ENCODE measurements at regions not wholly inside any gene's neighbourhood (a gene's known extent, or its start where the extent isn't known, plus 50 kb on each side); places are given as distances from the start of the nearest gene placed in this dataset.
A peak's percentile ranks its signal among the peaks of the same experiment; 100 is the strongest.

DNA sequence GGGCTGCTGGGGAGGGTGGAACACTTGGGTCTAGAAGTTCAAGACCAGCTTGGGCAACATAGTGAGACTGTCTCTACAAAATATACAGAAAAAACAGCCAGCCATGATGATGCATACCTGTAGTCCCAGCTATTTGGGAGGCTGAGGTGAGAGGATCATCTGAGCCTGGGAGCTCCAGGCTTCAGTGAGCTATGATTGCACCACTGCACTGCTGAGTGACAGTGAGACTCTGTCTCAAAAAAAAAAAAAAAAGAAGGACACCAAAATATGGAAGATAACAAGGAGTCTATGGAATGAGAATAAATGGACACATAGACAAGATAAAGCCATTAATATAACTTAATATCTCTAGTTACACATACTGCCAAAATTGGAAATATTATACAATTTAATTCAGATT lies 62.7 kb upstream of the IL15 start:
- DNase-seq (ENCODE audit: low read depth): no peak
- TF ChIP-seq, protein P1, sequence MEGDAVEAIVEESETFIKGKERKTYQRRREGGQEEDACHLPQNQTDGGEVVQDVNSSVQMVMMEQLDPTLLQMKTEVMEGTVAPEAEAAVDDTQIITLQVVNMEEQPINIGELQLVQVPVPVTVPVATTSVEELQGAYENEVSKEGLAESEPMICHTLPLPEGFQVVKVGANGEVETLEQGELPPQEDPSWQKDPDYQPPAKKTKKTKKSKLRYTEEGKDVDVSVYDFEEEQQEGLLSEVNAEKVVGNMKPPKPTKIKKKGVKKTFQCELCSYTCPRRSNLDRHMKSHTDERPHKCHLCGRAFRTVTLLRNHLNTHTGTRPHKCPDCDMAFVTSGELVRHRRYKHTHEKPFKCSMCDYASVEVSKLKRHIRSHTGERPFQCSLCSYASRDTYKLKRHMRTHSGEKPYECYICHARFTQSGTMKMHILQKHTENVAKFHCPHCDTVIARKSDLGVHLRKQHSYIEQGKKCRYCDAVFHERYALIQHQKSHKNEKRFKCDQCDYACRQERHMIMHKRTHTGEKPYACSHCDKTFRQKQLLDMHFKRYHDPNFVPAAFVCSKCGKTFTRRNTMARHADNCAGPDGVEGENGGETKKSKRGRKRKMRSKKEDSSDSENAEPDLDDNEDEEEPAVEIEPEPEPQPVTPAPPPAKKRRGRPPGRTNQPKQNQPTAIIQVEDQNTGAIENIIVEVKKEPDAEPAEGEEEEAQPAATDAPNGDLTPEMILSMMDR (IDR thresholded peaks at IDR 0.05; ENCODE audit: insufficient read depth, low read depth, low read length): no peak
- no peak overlapping the region for H3K4me3 ChIP-seq (ENCODE audit: low read depth, low read length)

DNA sequence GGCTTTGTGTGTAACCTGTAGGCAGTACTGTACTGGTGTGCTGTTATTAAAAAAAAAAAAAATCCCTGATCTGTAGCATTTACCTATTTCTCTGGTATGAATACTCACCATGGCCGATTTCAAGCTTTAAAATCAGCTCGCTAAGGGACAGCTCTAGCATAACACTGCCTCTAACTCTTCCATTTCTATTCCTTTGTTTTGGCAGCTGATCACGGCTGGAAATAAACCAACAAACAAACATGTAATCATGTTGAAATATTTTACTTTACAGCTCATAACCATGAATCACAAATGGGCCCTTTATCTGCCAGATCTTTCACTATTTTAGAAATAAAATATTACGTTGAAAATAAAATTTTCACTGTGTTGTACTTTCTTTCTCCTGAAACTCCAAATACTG lies 60.5 kb upstream of the IL15 start:
- DNase-seq (ENCODE audit: low read depth): peak; percentile 43
- TF ChIP-seq, protein P1 (IDR thresholded peaks at IDR 0.05; ENCODE audit: insufficient read depth, low read depth, low read length): no peak
- H3K4me3 ChIP-seq (ENCODE audit: low read depth, low read length): no peak overlapping the region

DNA sequence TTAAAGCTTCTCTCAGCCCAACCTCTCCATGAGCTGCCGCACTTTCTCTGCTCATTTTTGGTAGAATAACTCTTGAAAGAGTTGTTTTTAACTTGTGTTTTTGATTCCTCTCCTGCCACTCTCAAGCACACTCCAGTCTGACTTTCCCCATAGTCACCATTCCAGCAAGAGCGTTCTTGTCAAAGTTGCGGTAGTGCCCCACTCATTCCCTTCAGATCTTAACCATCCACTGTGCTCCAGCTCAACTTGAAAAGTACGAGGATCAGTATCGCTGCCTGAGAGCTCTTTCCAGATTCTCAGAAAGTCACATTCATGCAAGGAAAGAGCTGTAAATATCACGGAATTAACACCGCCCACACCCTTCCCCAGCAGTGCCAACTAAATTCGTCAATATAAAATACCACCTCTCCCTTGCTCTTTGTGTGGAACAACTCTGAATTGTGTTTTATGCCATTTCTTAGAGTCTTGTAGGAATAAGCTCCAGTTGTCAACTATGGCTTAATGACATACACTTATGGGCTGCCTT lies 59.7 kb upstream of the IL15 start:
- TF ChIP-seq, protein P1 (IDR thresholded peaks at IDR 0.05; ENCODE audit: insufficient read depth, low read depth, low read length): no peak
- no peak overlapping the region for H3K4me3 ChIP-seq (ENCODE audit: low read depth, low read length)
- no peak for DNase-seq (ENCODE audit: low read depth)

DNA sequence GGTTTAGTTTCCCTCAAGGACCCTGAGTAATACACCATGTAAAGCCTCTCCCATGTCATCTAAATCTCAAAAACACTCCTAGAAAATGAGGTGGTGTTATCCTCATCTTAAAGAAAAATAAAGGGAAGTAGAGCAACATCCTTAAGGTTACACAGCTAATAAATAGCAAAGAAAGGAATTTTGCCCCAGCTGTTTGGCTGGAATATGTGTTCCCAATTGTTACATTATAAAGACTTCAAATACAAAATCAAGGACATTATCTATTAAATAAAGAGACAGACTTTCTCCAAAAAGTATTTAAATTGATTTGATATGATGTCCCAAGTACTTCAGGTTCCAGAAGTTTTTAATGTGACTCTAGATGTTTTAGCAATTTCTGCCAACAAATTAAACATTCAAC lies 57.9 kb upstream of the IL15 start:
- no peak overlapping the region for H3K4me3 ChIP-seq (ENCODE audit: low read depth, low read length)
- TF ChIP-seq, protein P1 (IDR thresholded peaks at IDR 0.05; ENCODE audit: insufficient read depth, low read depth, low read length): no peak
- no peak for DNase-seq (ENCODE audit: low read depth)

DNA sequence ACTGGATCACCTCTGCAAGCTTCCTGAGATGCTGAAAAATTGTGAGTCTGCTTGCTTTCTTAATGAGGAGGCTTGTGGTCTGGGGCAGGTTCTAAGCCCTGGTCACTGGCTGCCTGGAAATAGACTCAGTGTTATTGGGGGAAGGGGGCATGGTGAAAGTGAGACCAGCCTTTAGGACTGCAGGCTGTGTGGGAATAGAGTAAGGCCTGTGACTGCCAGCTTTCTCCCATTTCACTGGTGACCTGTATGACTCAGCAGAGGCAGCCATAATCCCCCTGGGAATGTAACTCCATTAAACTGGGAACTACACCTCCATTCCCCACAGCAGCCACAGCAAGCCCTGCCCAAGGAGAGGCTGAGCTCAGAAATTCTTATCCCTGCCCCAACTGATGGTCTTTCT lies 55.9 kb upstream of the IL15 start:
- TF ChIP-seq, protein P1 (IDR thresholded peaks at IDR 0.05; ENCODE audit: insufficient read depth, low read depth, low read length): no peak
- H3K4me3 ChIP-seq (ENCODE audit: low read depth, low read length): no peak overlapping the region
- peak; percentile 10 for DNase-seq (ENCODE audit: low read depth)

Measured in fibroblast of villous mesenchyme (primary cell).